Adrenal gland (tissue), 9 donors: ENCODE measurements at regions not wholly inside any gene's neighbourhood (a gene's known extent, or its start where the extent isn't known, plus 50 kb on each side); places are given as distances from the start of the nearest gene placed in this dataset.

Experiments
- DNase-seq, 7 donors: peaks; one replicate each; pipeline ENCODE4 v3.0.0-alpha.2; 2019 to 2020
- H3K27ac ChIP-seq, 5 donors: fragments of 200-600 bp; sonication (generic) in 4 of 5; 1 replicate in 3 of 5; 2 replicates in 2 of 5; pipeline versions ENCODE4 v1.5.1 to v1.8.0; 2016 to 2020; ENCODE audit warnings: mild to moderate bottlenecking in 1 of 5
- H3K27me3 ChIP-seq: fragments of 200-600 bp; 2 replicates; pipeline ENCODE4 v1.8.0; 2021
- H3K36me3 ChIP-seq, 2 donors: fragments of 200-600 bp; replicated peaks in 1 of 2; 1 replicate in 1 of 2; 2 replicates in 1 of 2; pipeline versions ENCODE4 v1.5.1 to v1.8.0; 2018 to 2022
- H3K4me1 ChIP-seq, 2 donors: fragments of 200-600 bp; replicated peaks in 1 of 2; 1 replicate in 1 of 2; 2 replicates in 1 of 2; pipeline versions ENCODE4 v1.5.1 to v1.8.0; 2018 to 2021
- H3K4me3 ChIP-seq, 4 donors: fragments of 200-600 bp; sonication (generic) in 3 of 4; one replicate each; pipeline ENCODE4 v1.5.1; 2016 to 2018
- H3K9me3 ChIP-seq, 3 donors: fragments of 200-600 bp; sonication (generic) in 1 of 3; replicated peaks in 1 of 3; 1 replicate in 2 of 3; 2 replicates in 1 of 3; pipeline versions ENCODE4 v1.5.1 to v1.8.0; 2016 to 2021
- POLR2A ChIP-seq, 2 donors: fragments of 450-650 bp; IDR thresholded peaks; one replicate each; pipeline ENCODE4 v1.6.1; 2017; ENCODE audit warnings: antibody characterized with exemption in 2 of 2, mild to moderate bottlenecking in 2 of 2, moderate library complexity in 1 of 2
- WGBS, 4 donors: extraction: QIAGEN DNeasy Blood & Tissue Kit in 2 of 4; methylation state at CpG; one replicate each; pipeline versions ENCODE4 v1.1.5 to v1.1.7; 2013 to 2017; 5-methylcytosine and 5-hydroxymethylcytosine counted together
- intact Hi-C, 2 donors: fragments of 100-400 bp; cut with DNase I; formaldehyde crosslinking; loops; one replicate each; pipeline versions ENCODE4 v1.14.1 to v1.15.0; 2022 to 2023
- TF ChIP-seq, protein P1 (sequence below), 6 experiments: fragments of 450-650 bp in 4 of 6; fragments of 200-600 bp in 2 of 6; sonication (generic) in 1 of 6; IDR thresholded peaks; 1 replicate in 5 of 6; 2 replicates in 1 of 6; pipeline versions ENCODE4 v1.5.1 to v1.8.0; 2016 to 2021; ENCODE audit warnings: antibody characterized with exemption in 6 of 6, mild to moderate bottlenecking in 2 of 6, moderate library complexity in 1 of 6
- donor health status: healthy with polysubstance abuse.
- donor health status: Bipolar disorder and iron deficiency.
- donor health status: DM: yes; HTN: yes; CAD: no.
- donor health status: DM: no; HTN: no; CAD: no.
- donor health status: DM: no; HTN: no; CAD: no.

DNA sequence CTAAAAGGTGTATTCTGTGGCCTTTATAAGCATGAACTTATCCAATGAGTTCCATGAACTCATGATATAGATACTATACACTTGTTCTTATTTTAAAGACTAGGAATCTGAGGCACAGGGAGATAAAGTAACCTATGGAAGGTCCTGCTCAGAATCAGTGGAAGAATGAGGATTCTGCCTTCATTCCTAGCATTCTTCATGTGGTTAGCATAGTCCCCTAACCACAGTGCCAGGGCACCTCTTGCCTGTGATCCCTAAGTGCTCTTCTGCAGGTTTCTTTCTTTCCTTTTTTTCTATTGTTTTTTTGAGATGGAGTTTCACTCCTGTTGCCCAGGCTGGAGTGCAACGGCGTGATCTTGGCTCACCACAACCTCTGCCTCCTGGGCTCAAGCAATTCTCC is 174.1 kb downstream of the C9orf152 start:
- Histone ChIP-seq H3K4me1 (peaks cover 13 to 18% of the 10 kb centered on the region in 2 donors), H3K4me3 (no peak overlapping the region), H3K9me3 (no peaks in the 10 kb centered on the region), H3K36me3 (no peaks in the 10 kb centered on the region), H3K27me3 (no peaks in the 10 kb centered on the region), H3K27ac (no peak overlapping the region)
- no peak for DNase-seq
- TF ChIP-seq, protein P1, sequence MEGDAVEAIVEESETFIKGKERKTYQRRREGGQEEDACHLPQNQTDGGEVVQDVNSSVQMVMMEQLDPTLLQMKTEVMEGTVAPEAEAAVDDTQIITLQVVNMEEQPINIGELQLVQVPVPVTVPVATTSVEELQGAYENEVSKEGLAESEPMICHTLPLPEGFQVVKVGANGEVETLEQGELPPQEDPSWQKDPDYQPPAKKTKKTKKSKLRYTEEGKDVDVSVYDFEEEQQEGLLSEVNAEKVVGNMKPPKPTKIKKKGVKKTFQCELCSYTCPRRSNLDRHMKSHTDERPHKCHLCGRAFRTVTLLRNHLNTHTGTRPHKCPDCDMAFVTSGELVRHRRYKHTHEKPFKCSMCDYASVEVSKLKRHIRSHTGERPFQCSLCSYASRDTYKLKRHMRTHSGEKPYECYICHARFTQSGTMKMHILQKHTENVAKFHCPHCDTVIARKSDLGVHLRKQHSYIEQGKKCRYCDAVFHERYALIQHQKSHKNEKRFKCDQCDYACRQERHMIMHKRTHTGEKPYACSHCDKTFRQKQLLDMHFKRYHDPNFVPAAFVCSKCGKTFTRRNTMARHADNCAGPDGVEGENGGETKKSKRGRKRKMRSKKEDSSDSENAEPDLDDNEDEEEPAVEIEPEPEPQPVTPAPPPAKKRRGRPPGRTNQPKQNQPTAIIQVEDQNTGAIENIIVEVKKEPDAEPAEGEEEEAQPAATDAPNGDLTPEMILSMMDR (IDR thresholded peaks at IDR 0.05), result no peak
- TF ChIP-seq POLR2A (IDR thresholded peaks at IDR 0.05), result no peak
- intact Hi-C loops, result no loop called here
- 92 to 100% (median 99%) methylated on average over 2 of the region's 2 CpGs for WGBS, 4 donors

DNA sequence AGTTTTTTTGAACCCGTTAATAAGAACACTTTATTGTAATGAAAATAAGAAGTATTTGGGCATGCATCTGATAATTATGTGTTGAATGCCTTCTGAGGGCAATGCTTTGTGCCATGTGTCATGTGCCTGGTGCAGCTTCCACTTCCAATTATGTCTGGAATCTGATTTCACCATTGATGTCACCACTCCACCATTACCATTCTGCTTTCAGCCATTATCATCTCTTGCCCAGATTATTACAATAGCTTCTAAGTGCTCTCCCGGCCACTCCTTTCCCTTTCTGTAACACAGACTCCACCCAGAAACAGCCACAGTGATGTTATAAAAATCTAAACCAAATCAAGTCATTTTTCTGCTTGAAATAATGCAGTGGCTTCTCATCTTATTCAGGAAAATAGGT is 171.7 kb downstream of the C9orf152 start:
- Histone ChIP-seq H3K9me3 (no peaks in the 10 kb centered on the region), H3K27me3 (no peaks in the 10 kb centered on the region), H3K4me3 (no peak overlapping the region), H3K36me3 (no peaks in the 10 kb centered on the region), H3K27ac (no peak overlapping the region), H3K4me1 (peaks cover 4 to 6% of the 10 kb centered on the region in 2 donors)
- intact Hi-C loops, result no loop called here
- WGBS, 4 donors, result 80 to 89% (median 81%) methylated on average over 2 of the region's 2 CpGs
- TF ChIP-seq, protein P1 (IDR thresholded peaks at IDR 0.05), result no peak
- DNase-seq, result no peak

DNA sequence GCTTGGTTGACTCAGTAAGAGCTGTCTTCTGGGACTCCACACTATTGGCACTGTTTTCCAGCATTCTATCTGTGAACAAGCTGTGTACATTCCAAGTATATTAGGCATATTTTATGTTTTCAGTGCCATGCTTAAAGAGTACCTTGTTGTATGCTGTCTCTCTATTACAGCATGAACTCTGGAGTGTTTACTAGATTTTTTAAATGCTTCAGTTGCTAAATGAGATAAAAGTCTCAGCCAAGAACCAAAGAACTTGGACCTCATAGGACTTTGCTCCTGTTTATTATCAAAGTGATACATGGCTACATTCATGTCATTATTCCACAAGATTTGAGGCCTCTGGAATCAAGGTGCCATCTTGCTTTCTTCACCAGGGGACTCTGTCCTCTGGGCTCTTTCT is 167.2 kb downstream of the C9orf152 start:
- H3K36me3 ChIP-seq, result no peaks in the 10 kb centered on the region
- H3K4me1 ChIP-seq, result no peaks in the 10 kb centered on the region
- no peak overlapping the region for H3K27ac ChIP-seq
- no peak for DNase-seq
- intact Hi-C loops, result loop anchor here in 1 of 2 donors (10.0 kb wide), 1 partner anchor 76 kb away; no protein-coding TSS in a partner anchor
- no peaks in the 10 kb centered on the region for H3K27me3 ChIP-seq
- no peaks in the 10 kb centered on the region for H3K9me3 ChIP-seq
- no peak overlapping the region for H3K4me3 ChIP-seq
- no peak for TF ChIP-seq POLR2A (IDR thresholded peaks at IDR 0.05)
- TF ChIP-seq, protein P1 (IDR thresholded peaks at IDR 0.05), result no peak

DNA sequence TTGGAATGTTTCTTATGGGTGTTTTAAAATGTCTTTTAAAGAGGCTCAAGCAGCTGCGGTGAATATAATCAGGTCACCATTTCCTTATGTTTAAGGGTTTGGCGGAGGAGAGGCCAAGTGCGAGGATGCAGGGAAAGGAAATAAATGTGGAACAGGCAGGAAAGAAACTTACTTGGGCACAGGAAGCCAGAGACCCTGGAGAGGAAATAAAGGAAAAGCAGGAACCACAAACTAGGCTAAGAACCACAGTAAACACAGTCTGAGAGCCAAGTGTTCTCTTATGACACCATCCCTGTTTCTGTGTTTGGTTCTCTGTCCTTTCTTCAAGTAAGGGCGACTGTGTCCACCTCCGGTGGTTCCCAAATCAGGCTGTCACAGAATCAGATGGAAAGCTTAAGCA is 166.5 kb downstream of the C9orf152 start:
- no peaks in the 10 kb centered on the region for H3K4me1 ChIP-seq
- DNase-seq, result no peak
- 67 to 83% (median 75%) methylated on average over 5 of the region's 5 CpGs for WGBS, 4 donors
- no peak overlapping the region for H3K27ac ChIP-seq
- no peak overlapping the region for H3K4me3 ChIP-seq
- no peaks in the 10 kb centered on the region for H3K9me3 ChIP-seq
- H3K36me3 ChIP-seq, result no peaks in the 10 kb centered on the region
- TF ChIP-seq, protein P1 (IDR thresholded peaks at IDR 0.05), result no peak
- no peak for TF ChIP-seq POLR2A (IDR thresholded peaks at IDR 0.05)
- intact Hi-C loops, result loop anchor here in 1 of 2 donors (10.0 kb wide), 1 partner anchor 77 kb away; no protein-coding TSS in a partner anchor
- no peaks in the 10 kb centered on the region for H3K27me3 ChIP-seq
